ENCODE measurements at regions not wholly inside any gene's neighbourhood (a gene's known extent, or its start where the extent isn't known, plus 50 kb on each side); places are given as distances from the start of the nearest gene placed in this dataset.

- no peak for TF ChIP-seq CTCF (conservative IDR thresholded peaks at IDR 0.05; ENCODE audit: low read length)
- no peak for TF ChIP-seq EZH2phosphoT487 (IDR thresholded peaks at IDR 0.05; ENCODE audit: borderline replicate concordance)
Measured at GRCh38 chr1:204013052-204013451, 59.9 kb upstream of the SOX13 start.
